GM21367 (cell line): ENCODE measurements at regions not wholly inside any gene's neighbourhood (a gene's known extent, or its start where the extent isn't known, plus 50 kb on each side); places are given as distances from the start of the nearest gene placed in this dataset.
"Not testable (repeated sequence)": the region's sequence is repeated elsewhere in the genome, so short reads cannot be mapped to it uniquely, and the experiment has no call there.

Experiments
- ATAC-seq: cut with Tn5 transposase; IDR thresholded peaks from one replicate; pipeline ENCODE4 v1.9.1; 2021; ENCODE audit not compliant: unreplicated experiment

- no peak for ATAC-seq
Observed at GRCh38 chr12:75812271-75813018, 219.1 kb downstream of the PHLDA1 start.

- no peak for ATAC-seq
Observed at GRCh38 chr12:75809746-75810145, 221.8 kb downstream of the PHLDA1 start.

GRCh38 chr12:75807494-75807893 is 224.1 kb downstream of the PHLDA1 start:
- ATAC-seq, result no peak

- ATAC-seq, result no peak
Observed at GRCh38 chr12:75805905-75806304, 225.7 kb downstream of the PHLDA1 start.

- no peak for ATAC-seq
Observed at GRCh38 chr12:75805320-75805719, 226.3 kb downstream of the PHLDA1 start.

GRCh38 chr12:75798136-75798926 is 233.2 kb downstream of the PHLDA1 start:
- ATAC-seq, result no peak

- ATAC-seq, result no peak
Observed at GRCh38 chr12:75795125-75795524, 236.5 kb downstream of the PHLDA1 start.

- no peak for ATAC-seq
Observed at GRCh38 chr12:75792687-75793086, 238.9 kb downstream of the PHLDA1 start.

GRCh38 chr12:75790219-75790618 is 241.4 kb downstream of the PHLDA1 start:
- ATAC-seq, result no peak

GRCh38 chr12:75787146-75787545 is 244.4 kb downstream of the PHLDA1 start:
- not testable (repeated sequence) for ATAC-seq

GRCh38 chr12:75786070-75786469 is 245.5 kb downstream of the PHLDA1 start:
- no peak for ATAC-seq

- no peak for ATAC-seq
Observed at GRCh38 chr12:75784591-75784990, 247.0 kb downstream of the PHLDA1 start.

GRCh38 chr12:75783093-75783877 is 248.3 kb downstream of the PHLDA1 start:
- ATAC-seq, result no peak

- no peak for ATAC-seq
Observed at GRCh38 chr12:75782069-75782581, 249.5 kb downstream of the PHLDA1 start.

GRCh38 chr12:75781532-75782046 is 250.0 kb downstream of the PHLDA1 start:
- no peak for ATAC-seq

- ATAC-seq, result no peak
Observed at GRCh38 chr12:75779891-75780496, 251.6 kb downstream of the PHLDA1 start.

GRCh38 chr12:75774261-75775052 is 257.1 kb downstream of the PHLDA1 start:
- ATAC-seq, result no peak

- ATAC-seq, result no peak
Observed at GRCh38 chr12:75773377-75773776, 258.2 kb downstream of the PHLDA1 start.

- no peak for ATAC-seq
Observed at GRCh38 chr12:75771023-75771422, 259.6 kb upstream of the KRR1 start.

GRCh38 chr12:75767957-75768356 is 256.5 kb upstream of the KRR1 start:
- ATAC-seq, result no peak
